ENCODE measurements at regions not wholly inside any gene's neighbourhood (a gene's known extent, or its start where the extent isn't known, plus 50 kb on each side); places are given as distances from the start of the nearest gene placed in this dataset.
"Not testable (repeated sequence)": the region's sequence is repeated elsewhere in the genome, so short reads cannot be mapped to it uniquely, and the experiment has no call there.

GRCh38 chr16:58999762-59000161, 265.6 kb upstream of the GOT2 start:
- Mint-ChIP-seq H3K27me3 (ENCODE audit: unreplicated experiment) (no peaks in the 10 kb centered on the region), H3K36me3 (ENCODE audit: unreplicated experiment) (no peaks in the 10 kb centered on the region), H3K27ac (ENCODE audit: unreplicated experiment) (no peak overlapping the region), H3K9me3 (ENCODE audit: unreplicated experiment) (no peaks in the 10 kb centered on the region), H3K4me3 (ENCODE audit: unreplicated experiment) (no peak overlapping the region), H3K4me1 (ENCODE audit: unreplicated experiment) (no peaks in the 10 kb centered on the region)
- no peak for TF ChIP-seq CTCF (IDR thresholded peaks at IDR 0.05)
- DNase-seq (ENCODE audit: extremely low spot score, unreplicated experiment), result no peak

GRCh38 chr16:58992755-58993154, 258.6 kb upstream of the GOT2 start:
- not testable (repeated sequence) for H3K27ac Mint-ChIP-seq (ENCODE audit: unreplicated experiment)

GRCh38 chr16:58983181-58983965, 249.3 kb upstream of the GOT2 start:
- H3K27ac Mint-ChIP-seq (ENCODE audit: unreplicated experiment), result not testable (repeated sequence)

More at GRCh38 chr16:58992755-58993154, 258.6 kb upstream of the GOT2 start:
- Mint-ChIP-seq H3K27me3 (ENCODE audit: unreplicated experiment) (peaks cover 13% of the 10 kb centered on the region), H3K9me3 (ENCODE audit: unreplicated experiment) (peaks cover 32% of the 10 kb centered on the region)
- not testable (repeated sequence) for H3K36me3 Mint-ChIP-seq (ENCODE audit: unreplicated experiment); DNase-seq (ENCODE audit: extremely low spot score, unreplicated experiment); H3K4me3 Mint-ChIP-seq (ENCODE audit: unreplicated experiment); H3K4me1 Mint-ChIP-seq (ENCODE audit: unreplicated experiment)

GRCh38 chr16:58970775-58971174, 236.7 kb upstream of the GOT2 start:
- H3K9me3 Mint-ChIP-seq (ENCODE audit: unreplicated experiment), result peaks cover 5% of the 10 kb centered on the region
- peak overlapping the region; percentile 32 for H3K27ac Mint-ChIP-seq (ENCODE audit: unreplicated experiment)
- DNase-seq (ENCODE audit: extremely low spot score, unreplicated experiment), result no peak
- peaks cover 15% of the 10 kb centered on the region for H3K4me1 Mint-ChIP-seq (ENCODE audit: unreplicated experiment)
- no peak overlapping the region for H3K4me3 Mint-ChIP-seq (ENCODE audit: unreplicated experiment)
- H3K36me3 Mint-ChIP-seq (ENCODE audit: unreplicated experiment), result no peaks in the 10 kb centered on the region
- no peaks in the 10 kb centered on the region for H3K27me3 Mint-ChIP-seq (ENCODE audit: unreplicated experiment)
- no peak for TF ChIP-seq CTCF (IDR thresholded peaks at IDR 0.05)

More at GRCh38 chr16:58983181-58983965, 249.3 kb upstream of the GOT2 start:
- not testable (repeated sequence) for H3K27me3 Mint-ChIP-seq (ENCODE audit: unreplicated experiment); H3K36me3 Mint-ChIP-seq (ENCODE audit: unreplicated experiment); H3K4me1 Mint-ChIP-seq (ENCODE audit: unreplicated experiment); H3K4me3 Mint-ChIP-seq (ENCODE audit: unreplicated experiment); DNase-seq (ENCODE audit: extremely low spot score, unreplicated experiment)
- H3K9me3 Mint-ChIP-seq (ENCODE audit: unreplicated experiment), result peaks cover 27% of the 10 kb centered on the region

DNA sequence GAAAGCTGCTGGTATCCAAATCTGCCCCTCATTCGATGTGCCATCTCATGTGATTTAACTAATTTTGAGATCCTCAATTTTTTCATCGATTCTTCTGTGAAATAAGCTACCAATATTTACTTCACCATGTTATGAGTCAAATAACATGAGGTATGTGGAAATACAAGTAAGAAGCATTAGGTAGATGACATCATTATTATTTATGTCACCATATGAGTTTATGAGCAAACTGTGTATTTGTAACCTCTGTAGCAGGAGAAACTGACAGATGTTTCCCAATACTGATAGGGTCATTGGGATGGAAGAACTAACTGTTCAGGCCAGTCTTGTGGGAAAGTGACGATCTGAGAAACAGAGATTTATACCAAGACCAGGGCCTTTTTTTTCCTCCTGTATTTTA, 229.4 kb upstream of the GOT2 start:
- H3K36me3 Mint-ChIP-seq (ENCODE audit: unreplicated experiment), result no peaks in the 10 kb centered on the region
- no peak overlapping the region for H3K27ac Mint-ChIP-seq (ENCODE audit: unreplicated experiment)
- no peaks in the 10 kb centered on the region for H3K4me1 Mint-ChIP-seq (ENCODE audit: unreplicated experiment)
- H3K9me3 Mint-ChIP-seq (ENCODE audit: unreplicated experiment), result no peaks in the 10 kb centered on the region
- H3K27me3 Mint-ChIP-seq (ENCODE audit: unreplicated experiment), result peaks cover 9% of the 10 kb centered on the region
- no peak for TF ChIP-seq CTCF (IDR thresholded peaks at IDR 0.05)
- H3K4me3 Mint-ChIP-seq (ENCODE audit: unreplicated experiment), result no peak overlapping the region
- DNase-seq (ENCODE audit: extremely low spot score, unreplicated experiment), result no peak

GRCh38 chr16:58962811-58963210, 228.7 kb upstream of the GOT2 start:
- Mint-ChIP-seq H3K27ac (ENCODE audit: unreplicated experiment) (no peak overlapping the region), H3K36me3 (ENCODE audit: unreplicated experiment) (no peaks in the 10 kb centered on the region), H3K4me3 (ENCODE audit: unreplicated experiment) (no peak overlapping the region), H3K27me3 (ENCODE audit: unreplicated experiment) (peaks cover 16% of the 10 kb centered on the region), H3K9me3 (ENCODE audit: unreplicated experiment) (no peaks in the 10 kb centered on the region), H3K4me1 (ENCODE audit: unreplicated experiment) (no peaks in the 10 kb centered on the region)
- DNase-seq (ENCODE audit: extremely low spot score, unreplicated experiment), result no peak
- no peak for TF ChIP-seq CTCF (IDR thresholded peaks at IDR 0.05)
